ENCODE measurements at regions not wholly inside any gene's neighbourhood (a gene's known extent, or its start where the extent isn't known, plus 50 kb on each side); places are given as distances from the start of the nearest gene placed in this dataset.

GRCh38 chr6:2432292-2432691, 186.9 kb upstream of the GMDS start:
- Histone ChIP-seq H3K27ac (ENCODE audit: low read depth, low read length) (no peak overlapping the region), H3K4me3 (ENCODE audit: low read length) (no peak overlapping the region), H3K4me1 (ENCODE audit: control insufficient read depth in 2 of 2, insufficient read depth in 2 of 2, low read length in 2 of 2) (no peaks in the 10 kb centered on the region), H3K9me3 (ENCODE audit: control insufficient read depth in 2 of 3, low read length in 3 of 3) (no peaks in the 10 kb centered on the region), H3K36me3 (ENCODE audit: control insufficient read depth in 2 of 3, insufficient read depth in 3 of 3, low read length in 3 of 3) (no peaks in the 10 kb centered on the region), H3K27me3 (ENCODE audit: control insufficient read depth in 2 of 2, insufficient read depth in 2 of 2, low read length in 2 of 2) (no peaks in the 10 kb centered on the region)
- POLR2A ChIA-PET, result no interaction called here
- Mint-ChIP-seq H3K36me3 (peaks cover 0 to 16% (median 9%) of the 10 kb centered on the region in 5 donors), H3K9me3 (peaks cover 0 to 3% (median 0%) of the 10 kb centered on the region in 11 donors), H3K4me1 (no peaks in the 10 kb centered on the region), H3K4me3 (no peak overlapping the region), H3K27me3 (no peaks in the 10 kb centered on the region), H3K27ac (no peak overlapping the region)
- DNase-seq (no peak), ATAC-seq (no peak)
- intact Hi-C loops (cut with micrococcal nuclease), result no loop called here
- CTCF ChIA-PET, result no interaction called here

GRCh38 chr6:2430612-2431011, 185.2 kb upstream of the GMDS start:
- no peak for ATAC-seq
- Histone ChIP-seq H3K36me3 (ENCODE audit: control insufficient read depth in 2 of 3, insufficient read depth in 3 of 3, low read length in 3 of 3) (no peaks in the 10 kb centered on the region), H3K9me3 (ENCODE audit: control insufficient read depth in 2 of 3, low read length in 3 of 3) (no peaks in the 10 kb centered on the region), H3K27ac (ENCODE audit: low read depth, low read length) (no peak overlapping the region), H3K27me3 (ENCODE audit: control insufficient read depth in 2 of 2, insufficient read depth in 2 of 2, low read length in 2 of 2) (no peaks in the 10 kb centered on the region), H3K4me3 (ENCODE audit: low read length) (no peak overlapping the region), H3K4me1 (ENCODE audit: control insufficient read depth in 2 of 2, insufficient read depth in 2 of 2, low read length in 2 of 2) (no peaks in the 10 kb centered on the region)
- no peaks in the 10 kb centered on the region for H3K9me3 Mint-ChIP-seq
- H3K27me3 Mint-ChIP-seq, result no peaks in the 10 kb centered on the region
- CTCF ChIA-PET, result no interaction called here
- DNase-seq, result no peak
- no peaks in the 10 kb centered on the region for H3K4me1 Mint-ChIP-seq
- intact Hi-C loops (cut with micrococcal nuclease), result no loop called here
- POLR2A ChIA-PET, result no interaction called here
- H3K4me3 Mint-ChIP-seq, result no peak overlapping the region
- peaks cover 0 to 15% (median 5%) of the 10 kb centered on the region in 5 donors for H3K36me3 Mint-ChIP-seq
- no peak overlapping the region for H3K27ac Mint-ChIP-seq

- no peaks in the 10 kb centered on the region for H3K27me3 ChIP-seq (ENCODE audit: control insufficient read depth in 2 of 2, insufficient read depth in 2 of 2, low read length in 2 of 2)
- H3K36me3 ChIP-seq (ENCODE audit: control insufficient read depth in 2 of 3, insufficient read depth in 3 of 3, low read length in 3 of 3), result no peaks in the 10 kb centered on the region
- H3K9me3 Mint-ChIP-seq, result peaks cover 0 to 5% (median 0%) of the 10 kb centered on the region in 11 donors
- no peaks in the 10 kb centered on the region for H3K9me3 ChIP-seq (ENCODE audit: control insufficient read depth in 2 of 3, low read length in 3 of 3)
- no peak overlapping the region for H3K4me3 Mint-ChIP-seq
- intact Hi-C loops (cut with micrococcal nuclease), result no loop called here
- H3K27ac ChIP-seq (ENCODE audit: low read depth, low read length), result no peak overlapping the region
- H3K4me1 Mint-ChIP-seq, result no peaks in the 10 kb centered on the region
- no peak overlapping the region for H3K27ac Mint-ChIP-seq
- H3K36me3 Mint-ChIP-seq, result peaks cover 0 to 23% (median 9%) of the 10 kb centered on the region in 5 donors
- H3K4me3 ChIP-seq (ENCODE audit: low read length), result no peak overlapping the region
- no peak for ATAC-seq
- no peaks in the 10 kb centered on the region for H3K27me3 Mint-ChIP-seq
- ChIA-PET POLR2A (no interaction called here), CTCF (no interaction called here)
- no peaks in the 10 kb centered on the region for H3K4me1 ChIP-seq (ENCODE audit: control insufficient read depth in 2 of 2, insufficient read depth in 2 of 2, low read length in 2 of 2)
- DNase-seq, result no peak
Observed at GRCh38 chr6:2429460-2429859, 184.1 kb upstream of the GMDS start.

GRCh38 chr6:2429032-2429431, 183.6 kb upstream of the GMDS start:
- Histone ChIP-seq H3K36me3 (ENCODE audit: control insufficient read depth in 2 of 3, insufficient read depth in 3 of 3, low read length in 3 of 3) (no peaks in the 10 kb centered on the region), H3K27me3 (ENCODE audit: control insufficient read depth in 2 of 2, insufficient read depth in 2 of 2, low read length in 2 of 2) (no peaks in the 10 kb centered on the region), H3K4me3 (ENCODE audit: low read length) (no peak overlapping the region), H3K4me1 (ENCODE audit: control insufficient read depth in 2 of 2, insufficient read depth in 2 of 2, low read length in 2 of 2) (no peaks in the 10 kb centered on the region), H3K9me3 (ENCODE audit: control insufficient read depth in 2 of 3, low read length in 3 of 3) (no peaks in the 10 kb centered on the region), H3K27ac (ENCODE audit: low read depth, low read length) (no peak overlapping the region)
- Mint-ChIP-seq H3K4me1 (no peaks in the 10 kb centered on the region), H3K9me3 (peaks cover 0 to 5% (median 0%) of the 10 kb centered on the region in 11 donors), H3K36me3 (peaks cover 0 to 25% (median 10%) of the 10 kb centered on the region in 5 donors), H3K27ac (no peak overlapping the region), H3K4me3 (no peak overlapping the region), H3K27me3 (no peaks in the 10 kb centered on the region)
- POLR2A ChIA-PET, result no interaction called here
- CTCF ChIA-PET, result no interaction called here
- intact Hi-C loops (cut with micrococcal nuclease), result no loop called here
- no peak for DNase-seq
- no peak for ATAC-seq

GRCh38 chr6:2426561-2427340, 181.3 kb upstream of the GMDS start:
- no peak overlapping the region for H3K27ac ChIP-seq (ENCODE audit: low read depth, low read length)
- ATAC-seq (no peak), DNase-seq (no peak)
- no peaks in the 10 kb centered on the region for H3K9me3 ChIP-seq (ENCODE audit: control insufficient read depth in 2 of 3, low read length in 3 of 3)
- no peaks in the 10 kb centered on the region for H3K4me1 Mint-ChIP-seq
- no peak overlapping the region for H3K4me3 Mint-ChIP-seq
- intact Hi-C loops (cut with micrococcal nuclease), result no loop called here
- H3K36me3 Mint-ChIP-seq, result peaks cover 0 to 19% (median 7%) of the 10 kb centered on the region in 5 donors
- ChIA-PET POLR2A (no interaction called here), CTCF (no interaction called here)
- H3K4me3 ChIP-seq (ENCODE audit: low read length), result no peak overlapping the region
- no peaks in the 10 kb centered on the region for H3K27me3 Mint-ChIP-seq
- no peaks in the 10 kb centered on the region for H3K4me1 ChIP-seq (ENCODE audit: control insufficient read depth in 2 of 2, insufficient read depth in 2 of 2, low read length in 2 of 2)
- no peak overlapping the region for H3K27ac Mint-ChIP-seq
- H3K9me3 Mint-ChIP-seq, result peaks cover 0 to 5% (median 0%) of the 10 kb centered on the region in 11 donors
- H3K36me3 ChIP-seq (ENCODE audit: control insufficient read depth in 2 of 3, insufficient read depth in 3 of 3, low read length in 3 of 3), result no peaks in the 10 kb centered on the region
- H3K27me3 ChIP-seq (ENCODE audit: control insufficient read depth in 2 of 2, insufficient read depth in 2 of 2, low read length in 2 of 2), result no peaks in the 10 kb centered on the region

- peak overlapping the region in 2 of 9 donors; percentile 28 to 70 for H3K27ac Mint-ChIP-seq
- H3K9me3 Mint-ChIP-seq, result peaks cover 0 to 4% (median 0%) of the 10 kb centered on the region in 11 donors
- no peak for DNase-seq
- no peak overlapping the region for H3K4me3 Mint-ChIP-seq
- ATAC-seq, result no peak
- H3K27me3 Mint-ChIP-seq, result no peaks in the 10 kb centered on the region
- H3K4me3 ChIP-seq (ENCODE audit: low read length), result no peak overlapping the region
- no peaks in the 10 kb centered on the region for H3K4me1 ChIP-seq (ENCODE audit: control insufficient read depth in 2 of 2, insufficient read depth in 2 of 2, low read length in 2 of 2)
- intact Hi-C loops (cut with micrococcal nuclease), result no loop called here
- H3K36me3 Mint-ChIP-seq, result peaks cover 0 to 8% (median 0%) of the 10 kb centered on the region in 5 donors
- no peak overlapping the region for H3K27ac ChIP-seq (ENCODE audit: low read depth, low read length)
- no peaks in the 10 kb centered on the region for H3K27me3 ChIP-seq (ENCODE audit: control insufficient read depth in 2 of 2, insufficient read depth in 2 of 2, low read length in 2 of 2)
- no peaks in the 10 kb centered on the region for H3K9me3 ChIP-seq (ENCODE audit: control insufficient read depth in 2 of 3, low read length in 3 of 3)
- ChIA-PET CTCF (no interaction called here), POLR2A (no interaction called here)
- H3K4me1 Mint-ChIP-seq, result peaks cover 0 to 2% (median 0%) of the 10 kb centered on the region in 7 donors
- no peaks in the 10 kb centered on the region for H3K36me3 ChIP-seq (ENCODE audit: control insufficient read depth in 2 of 3, insufficient read depth in 3 of 3, low read length in 3 of 3)
Observed at GRCh38 chr6:2416128-2416712, 170.8 kb upstream of the GMDS start.
